Skin epidermis (tissue), 12 donors: ENCODE measurements at regions not wholly inside any gene's neighbourhood (a gene's known extent, or its start where the extent isn't known, plus 50 kb on each side); places are given as distances from the start of the nearest gene placed in this dataset.
A peak's percentile ranks its signal among the peaks of the same experiment; 100 is the strongest.

ENCODE experiments used
- H3K27ac ChIP-seq, 21 experiments: fragments of 200-600 bp; sonication (generic) in 11 of 21; one replicate each; pipeline ENCODE4 v1.5.0; 2020; ENCODE audit warnings: mild to moderate bottlenecking in 3 of 21, inconsistent platforms in 2 of 21, moderate library complexity in 2 of 21
- H3K4me3 ChIP-seq, 7 experiments: fragments of 200-600 bp; sonication (generic) in 2 of 7; one replicate each; pipeline ENCODE4 v1.5.0; 2020; ENCODE audit warnings: inconsistent platforms in 2 of 7, mild to moderate bottlenecking in 2 of 7, moderate library complexity in 1 of 7

- Histone ChIP-seq H3K4me3 (no peak overlapping the region), H3K27ac (no peak overlapping the region)
Measured at GRCh38 chr15:35320158-35320780, 225.7 kb downstream of the DPH6 start.

GRCh38 chr15:35319354-35319753 lies 226.6 kb downstream of the DPH6 start:
- Histone ChIP-seq H3K4me3 (no peak overlapping the region), H3K27ac (no peak overlapping the region)

- H3K27ac ChIP-seq = no peak overlapping the region
Measured at GRCh38 chr15:35317217-35317616, 228.7 kb downstream of the DPH6 start.

GRCh38 chr15:35312344-35312743 lies 227.2 kb upstream of the NANOGP8 start:
- H3K4me3 ChIP-seq = no peak overlapping the region
- no peak overlapping the region for H3K27ac ChIP-seq

More at GRCh38 chr15:35317217-35317616, 228.7 kb downstream of the DPH6 start:
- no peak overlapping the region for H3K4me3 ChIP-seq

DNA sequence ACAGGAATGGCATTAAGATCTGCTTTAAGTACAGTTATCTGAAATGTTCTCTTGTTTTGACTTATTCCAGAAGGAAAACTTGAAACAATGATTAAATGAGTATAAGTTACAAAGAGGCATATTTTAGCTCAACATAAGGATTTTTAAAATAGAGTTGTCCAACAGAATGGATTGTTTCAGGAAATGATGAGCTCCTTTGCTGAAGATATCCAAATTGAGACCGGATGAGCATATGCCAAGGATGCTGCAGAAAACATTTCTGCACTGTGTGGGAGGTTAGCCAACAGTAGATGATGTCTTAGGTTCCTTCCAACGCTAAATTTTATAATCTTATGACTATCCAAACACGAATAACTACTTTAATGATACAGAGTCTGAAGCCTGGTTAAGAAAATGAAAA lies 226.5 kb upstream of the NANOGP8 start:
- Histone ChIP-seq H3K4me3 (no peak overlapping the region), H3K27ac (no peak overlapping the region)

DNA sequence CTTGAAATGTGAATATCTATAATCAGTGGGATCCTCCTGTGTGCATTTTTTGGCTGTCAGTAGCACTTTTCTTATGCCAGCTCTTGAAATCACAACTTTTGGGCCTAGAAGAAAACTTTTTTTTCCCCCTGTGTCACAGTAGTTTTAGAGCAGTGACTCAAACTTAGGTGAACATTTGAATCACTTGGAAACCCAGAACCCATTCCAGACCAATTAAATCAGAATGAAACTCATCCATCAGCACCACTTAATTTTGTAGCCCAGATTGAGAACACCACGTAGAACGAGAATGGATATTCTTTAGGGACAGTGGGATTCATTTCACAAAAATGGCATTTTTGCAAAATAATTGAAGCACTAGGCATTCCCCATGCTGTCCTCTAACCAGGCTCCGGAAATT lies 224.8 kb upstream of the NANOGP8 start:
- no peak overlapping the region for H3K27ac ChIP-seq
- H3K4me3 ChIP-seq = no peak overlapping the region

DNA sequence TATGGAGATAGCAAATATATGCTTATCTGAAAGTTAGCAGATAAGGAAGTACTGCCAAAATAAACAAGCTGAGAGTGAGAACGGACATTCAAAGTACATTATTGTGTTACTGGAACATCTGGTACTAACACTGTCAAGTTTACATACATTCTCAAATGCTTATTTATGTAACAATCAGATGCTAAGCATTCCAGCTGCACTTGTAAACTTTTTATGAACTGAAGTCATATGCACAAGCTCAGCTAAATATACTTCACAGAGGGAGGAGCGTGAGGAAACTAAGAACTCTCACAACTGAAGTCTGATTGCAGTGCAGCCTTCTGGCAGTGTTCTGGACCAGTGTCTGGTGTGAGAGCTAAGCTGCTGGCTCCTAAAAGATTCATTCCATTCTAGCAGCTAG lies 223.7 kb upstream of the NANOGP8 start:
- Histone ChIP-seq H3K4me3 (no peak overlapping the region), H3K27ac (no peak overlapping the region)

- H3K27ac ChIP-seq = no peak overlapping the region
Measured at GRCh38 chr15:35307676-35308075, 222.6 kb upstream of the NANOGP8 start.

GRCh38 chr15:35307026-35307425 lies 221.9 kb upstream of the NANOGP8 start:
- no peak overlapping the region for H3K4me3 ChIP-seq
- no peak overlapping the region for H3K27ac ChIP-seq

More at GRCh38 chr15:35307676-35308075, 222.6 kb upstream of the NANOGP8 start:
- H3K4me3 ChIP-seq = no peak overlapping the region

DNA sequence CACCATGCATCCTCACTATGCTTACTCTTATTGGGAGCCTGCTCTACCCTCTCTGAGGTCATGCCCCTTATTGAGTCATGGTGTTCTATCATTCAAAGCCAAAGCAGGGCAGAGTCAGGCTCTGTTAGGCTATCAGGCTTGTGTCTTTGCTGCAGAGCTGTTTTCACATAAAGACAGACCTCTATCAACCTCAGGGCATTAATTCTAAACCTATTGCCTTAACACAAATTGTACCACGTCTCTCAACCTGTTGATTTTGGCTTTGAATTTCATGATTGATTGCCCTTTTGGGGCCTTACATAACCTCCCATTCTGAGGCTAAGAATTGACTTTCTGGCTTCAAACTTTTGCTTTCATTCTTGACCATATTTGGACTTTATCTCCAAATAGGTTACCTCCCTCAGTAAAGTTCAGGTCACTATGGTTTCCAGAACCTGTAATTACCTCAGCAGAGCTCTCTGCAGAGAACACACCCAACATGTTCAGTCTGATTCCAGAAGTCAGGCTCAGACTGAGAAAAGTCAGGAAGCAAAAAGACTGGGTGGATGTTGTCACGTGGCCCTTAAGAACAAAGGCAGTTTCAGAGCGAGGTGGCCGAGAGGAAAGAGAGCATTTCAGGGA lies 221.4 kb upstream of the NANOGP8 start:
- no peak overlapping the region for H3K4me3 ChIP-seq
- H3K27ac ChIP-seq = peak overlapping the region in 1 of 21 experiments; percentile 23

DNA sequence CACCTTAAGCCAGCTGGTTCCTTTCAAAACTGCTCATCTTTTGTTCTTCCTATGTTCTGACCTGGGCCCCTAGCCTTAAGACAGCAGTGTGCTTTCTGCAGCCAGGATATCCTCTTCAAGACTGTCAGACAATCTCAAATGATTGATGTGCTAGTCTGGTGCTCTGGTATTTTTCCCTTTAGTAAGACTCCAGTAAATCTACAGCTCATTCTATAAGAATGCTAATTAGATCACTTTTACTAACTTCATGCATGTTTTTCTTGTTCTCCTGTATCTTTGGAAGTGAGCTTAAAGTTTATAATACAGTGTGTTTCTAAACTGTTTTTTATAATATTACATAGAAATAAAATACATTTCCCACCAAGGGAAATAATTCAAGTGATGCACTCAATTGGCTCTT lies 220.9 kb upstream of the NANOGP8 start:
- Histone ChIP-seq H3K4me3 (no peak overlapping the region), H3K27ac (no peak overlapping the region)

DNA sequence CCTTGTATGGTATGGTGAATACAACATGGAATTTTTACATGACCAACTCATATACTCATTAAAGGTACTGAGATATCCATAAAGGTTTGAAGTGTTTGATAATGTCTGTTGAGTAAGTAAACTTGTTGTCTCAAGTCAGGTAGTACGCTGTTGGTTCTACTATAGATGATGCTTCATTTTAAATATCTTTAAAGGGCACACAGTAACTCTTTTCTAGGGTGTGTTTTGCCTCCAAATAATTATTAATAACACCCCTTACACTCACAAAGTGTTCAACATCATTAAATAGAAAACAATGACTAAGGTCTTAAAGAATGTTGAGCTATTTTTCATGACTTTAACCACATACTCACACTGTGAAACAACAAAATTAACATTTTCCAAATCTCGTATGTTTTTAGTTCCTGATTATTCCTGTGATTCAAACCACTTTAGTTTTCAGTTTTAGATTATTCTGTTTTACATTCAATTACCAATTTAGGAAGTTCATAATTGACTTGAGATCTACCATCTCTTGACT lies 220.0 kb upstream of the NANOGP8 start:
- Histone ChIP-seq H3K4me3 (no peak overlapping the region), H3K27ac (no peak overlapping the region)

- no peak overlapping the region for H3K27ac ChIP-seq
- no peak overlapping the region for H3K4me3 ChIP-seq
Measured at GRCh38 chr15:35304389-35304788, 219.3 kb upstream of the NANOGP8 start.

DNA sequence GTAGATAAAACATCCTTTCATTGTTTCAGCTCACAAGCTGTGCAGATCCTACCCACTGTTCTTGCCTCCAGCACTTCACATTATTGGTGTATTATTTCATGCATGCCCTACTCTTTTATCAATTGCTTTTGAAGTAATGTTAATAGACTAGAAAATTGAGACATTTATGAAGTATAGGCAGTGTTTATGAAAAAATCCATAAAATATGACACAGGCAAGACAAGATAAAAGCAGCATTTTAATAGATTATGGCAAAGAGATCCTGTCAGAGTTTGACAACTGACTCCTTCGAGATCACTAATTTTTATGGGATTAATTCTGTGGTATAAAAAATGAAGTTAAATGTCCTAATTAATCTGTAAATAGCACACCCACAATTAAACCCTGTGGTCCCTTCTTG lies 217.2 kb upstream of the NANOGP8 start:
- Histone ChIP-seq H3K4me3 (no peak overlapping the region), H3K27ac (no peak overlapping the region)

- no peak overlapping the region for H3K27ac ChIP-seq
- no peak overlapping the region for H3K4me3 ChIP-seq
Measured at GRCh38 chr15:35301088-35301487, 216.0 kb upstream of the NANOGP8 start.

DNA sequence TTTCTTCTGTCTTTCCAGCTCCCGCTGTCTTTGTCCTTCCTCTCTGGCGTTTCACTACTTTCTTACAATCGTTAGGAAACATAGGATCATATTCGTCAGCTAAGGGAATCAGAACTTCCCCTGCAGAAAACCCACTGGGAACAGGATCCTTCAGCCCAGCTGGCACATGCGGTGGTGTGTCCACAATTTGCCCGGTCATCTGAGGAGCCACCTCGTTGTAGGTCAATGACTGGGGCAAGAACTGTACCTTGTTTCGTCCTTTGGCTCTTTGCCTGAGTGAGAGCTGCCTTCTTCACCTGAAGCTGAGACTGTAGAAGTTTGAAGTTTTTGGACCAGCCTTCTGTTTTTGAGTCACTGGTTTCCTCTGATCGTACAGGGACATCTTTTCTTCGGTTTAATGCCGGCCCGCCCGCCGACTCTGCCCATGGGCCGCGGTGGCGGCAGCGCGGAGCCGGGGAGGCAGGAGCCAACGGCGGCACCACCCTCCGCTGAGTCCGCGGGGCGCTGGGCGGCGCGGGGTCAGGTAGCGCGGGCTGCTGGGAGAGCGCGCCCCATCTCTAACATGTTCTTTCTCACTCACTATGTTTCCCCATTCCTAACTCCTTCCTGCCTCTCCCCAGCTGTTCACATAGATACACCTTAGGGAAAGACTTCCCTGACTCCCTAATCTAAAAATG lies 214.1 kb upstream of the NANOGP8 start:
- H3K27ac ChIP-seq = no peak overlapping the region
- no peak overlapping the region for H3K4me3 ChIP-seq

DNA sequence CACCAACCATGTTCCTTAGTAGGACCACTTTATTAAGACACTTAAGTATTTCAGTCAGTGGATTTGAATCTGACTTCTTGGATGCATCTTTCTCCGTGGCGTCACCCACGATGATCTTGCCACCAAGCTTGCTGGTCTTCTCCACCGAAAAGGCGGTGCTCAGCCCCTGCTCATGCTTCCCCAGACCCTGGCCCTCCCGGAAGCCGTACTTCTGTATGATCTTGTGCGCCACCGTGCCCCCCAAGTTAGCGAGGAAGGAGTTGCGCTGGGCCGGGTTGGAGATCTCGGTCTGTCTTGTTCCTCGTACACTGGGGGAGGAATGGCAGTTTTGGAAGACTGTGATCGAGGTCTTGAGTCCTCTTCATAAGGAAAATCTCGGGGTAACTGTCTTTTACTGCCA lies 213.4 kb upstream of the NANOGP8 start:
- no peak overlapping the region for H3K27ac ChIP-seq
- no peak overlapping the region for H3K4me3 ChIP-seq

GRCh38 chr15:35293353-35294130 lies 208.4 kb upstream of the NANOGP8 start:
- no peak overlapping the region for H3K27ac ChIP-seq
- no peak overlapping the region for H3K4me3 ChIP-seq

DNA sequence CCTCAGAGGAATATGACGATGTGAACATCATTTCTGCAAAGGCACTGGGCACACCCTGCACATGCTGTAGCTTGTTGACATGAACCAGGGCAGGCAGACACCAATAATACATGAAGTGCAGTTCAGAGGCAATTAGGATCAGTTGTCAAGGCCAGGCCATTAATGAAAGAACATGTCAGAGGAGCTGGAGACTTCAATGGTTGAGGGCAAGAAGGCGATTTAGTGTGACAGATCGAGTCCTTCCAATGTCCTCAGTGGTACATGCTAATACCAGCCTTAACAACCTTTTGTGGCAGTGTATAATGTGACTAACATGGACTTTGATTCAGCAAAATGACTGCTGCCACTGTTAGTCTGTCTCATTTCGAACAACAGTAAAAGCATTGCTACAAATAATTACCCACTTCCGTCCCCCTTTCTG lies 205.2 kb upstream of the NANOGP8 start:
- Histone ChIP-seq H3K27ac (no peak overlapping the region), H3K4me3 (no peak overlapping the region)

DNA sequence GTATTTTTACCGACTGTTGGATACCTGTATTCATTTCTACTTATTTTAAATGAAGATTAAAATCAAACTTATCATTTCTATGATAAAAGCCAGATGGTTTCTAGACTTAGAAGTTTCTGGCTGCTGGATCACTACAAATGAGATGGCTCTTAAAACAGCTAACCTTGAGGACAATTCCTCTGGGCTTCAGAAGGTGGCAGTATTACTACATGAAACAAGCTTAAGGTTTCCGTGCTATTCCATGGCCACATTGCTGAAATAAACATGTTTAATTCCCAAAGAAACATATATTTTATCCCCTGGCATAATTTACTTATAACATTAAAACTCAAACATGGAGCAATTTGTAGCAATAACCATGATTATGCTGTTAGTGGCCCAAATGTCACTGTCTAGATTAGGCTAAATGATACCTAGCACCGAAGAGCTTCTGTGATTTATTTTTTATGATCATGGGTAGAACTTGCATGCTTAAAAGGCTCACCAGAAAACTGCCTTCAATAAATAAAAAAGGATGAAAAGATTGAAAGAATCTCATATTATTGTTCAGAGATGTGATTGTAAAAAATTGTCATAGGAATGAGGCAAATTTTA lies 204.0 kb upstream of the NANOGP8 start:
- H3K4me3 ChIP-seq = no peak overlapping the region

More for the DNA sequence above, 204.0 kb upstream of the NANOGP8 start:
- no peak overlapping the region for H3K27ac ChIP-seq
